ENCODE measurements at regions not wholly inside any gene's neighbourhood (a gene's known extent, or its start where the extent isn't known, plus 50 kb on each side); places are given as distances from the start of the nearest gene placed in this dataset.

DNA sequence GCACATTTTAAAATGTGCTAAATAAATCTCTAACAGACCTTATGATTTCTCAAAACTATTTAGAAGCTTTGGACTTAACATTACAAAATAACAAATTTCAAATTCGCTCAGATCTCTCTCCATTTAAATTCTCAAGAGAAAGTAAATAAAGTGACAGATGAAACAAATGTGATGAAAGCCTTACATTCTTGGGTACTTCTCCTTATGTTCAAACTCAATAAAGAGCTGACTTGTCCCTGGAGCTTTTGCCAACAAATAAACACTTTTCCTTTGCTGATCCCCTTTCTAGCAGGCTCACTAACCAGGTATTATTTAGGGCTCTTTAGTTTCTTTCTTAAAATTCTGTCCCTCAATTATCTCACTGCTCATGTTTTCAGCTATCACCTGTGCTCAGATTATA is 259.1 kb upstream of the ARPP21 start:
- no peak for DNase-seq

GRCh38 chr3:35383216-35383615 is 256.1 kb upstream of the ARPP21 start:
- DNase-seq, result no peak

GRCh38 chr3:35383719-35384555 is 255.4 kb upstream of the ARPP21 start:
- DNase-seq, result no peak

DNA sequence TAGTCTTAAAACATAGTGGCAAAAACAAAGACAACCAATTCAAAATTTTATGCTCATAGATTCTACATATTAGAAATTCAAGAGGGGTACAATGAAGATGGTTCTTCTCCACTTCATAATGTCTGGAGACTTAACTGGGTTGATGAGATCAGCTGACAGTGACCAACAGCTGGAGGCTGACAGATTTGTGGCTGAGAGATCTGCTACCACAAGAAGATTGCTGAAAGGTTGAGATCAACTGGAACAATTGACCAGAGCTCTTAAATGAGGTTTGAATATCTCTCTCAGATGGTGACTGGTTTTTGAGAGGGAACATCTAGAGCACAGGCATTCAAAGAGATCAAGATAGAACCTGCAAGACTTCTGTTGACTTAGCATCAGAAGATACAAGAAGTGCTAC is 254.1 kb upstream of the ARPP21 start:
- DNase-seq, result no peak

DNA sequence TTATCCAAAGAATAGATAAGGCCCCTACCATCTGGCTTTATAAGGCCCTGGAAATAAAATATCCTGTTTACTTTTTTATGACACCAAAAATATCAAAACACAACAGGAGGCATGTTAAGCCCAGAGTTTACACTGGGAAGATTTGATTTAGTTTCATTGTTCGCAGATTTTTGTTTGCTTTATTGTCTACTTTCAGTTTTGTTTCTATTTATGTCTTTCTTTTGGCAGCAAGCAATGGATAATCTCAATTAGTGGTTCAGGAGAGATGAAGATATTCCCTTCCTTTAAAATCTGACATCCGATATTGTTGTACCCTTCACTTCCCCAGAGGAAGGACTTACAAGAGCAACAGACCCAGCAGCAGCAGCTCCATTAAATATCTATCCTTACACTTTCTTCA is 249.4 kb upstream of the ARPP21 start:
- DNase-seq, result no peak

- no peak for DNase-seq
Measured at GRCh38 chr3:35392187-35392586, 247.1 kb upstream of the ARPP21 start.

GRCh38 chr3:35393901-35394799 is 245.2 kb upstream of the ARPP21 start:
- no peak for DNase-seq

DNA sequence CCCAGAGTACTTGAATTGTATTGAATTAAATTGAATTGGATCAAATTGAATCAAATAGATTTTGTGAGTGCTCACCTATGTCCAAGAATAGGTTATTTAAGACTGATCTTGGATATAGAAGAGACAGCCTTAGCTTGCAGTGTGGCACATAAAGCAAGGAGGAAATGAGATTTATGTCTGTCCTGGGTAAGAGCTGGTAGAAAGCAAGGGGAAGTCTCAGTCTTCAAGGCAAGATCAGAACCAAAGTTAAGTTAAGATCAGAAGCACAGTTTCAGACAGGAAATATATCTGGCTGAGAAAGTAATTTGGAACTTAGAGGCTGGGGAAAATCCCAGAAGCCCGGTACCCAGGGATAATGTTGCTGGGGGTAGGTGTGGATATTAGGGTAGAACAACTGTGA is 244.4 kb upstream of the ARPP21 start:
- no peak for DNase-seq

DNA sequence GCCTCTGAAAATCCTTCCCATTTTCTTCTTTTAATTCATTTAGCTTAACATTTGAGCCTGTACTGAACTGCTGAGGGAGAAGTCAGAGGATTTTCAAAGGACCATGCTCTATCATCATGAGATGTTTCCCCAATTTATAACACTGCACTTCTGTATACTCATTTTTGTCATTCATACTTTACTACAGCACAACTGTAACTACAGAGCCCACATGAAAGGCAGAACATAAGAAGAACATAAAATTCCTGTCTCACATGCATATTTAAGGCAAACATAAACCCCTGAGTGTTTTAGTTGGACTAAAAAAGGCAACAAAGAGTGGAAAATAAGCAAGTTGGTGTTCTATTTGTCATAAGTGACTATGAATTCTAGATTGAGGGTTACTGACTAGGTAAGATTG is 237.7 kb upstream of the ARPP21 start:
- no peak for DNase-seq

DNA sequence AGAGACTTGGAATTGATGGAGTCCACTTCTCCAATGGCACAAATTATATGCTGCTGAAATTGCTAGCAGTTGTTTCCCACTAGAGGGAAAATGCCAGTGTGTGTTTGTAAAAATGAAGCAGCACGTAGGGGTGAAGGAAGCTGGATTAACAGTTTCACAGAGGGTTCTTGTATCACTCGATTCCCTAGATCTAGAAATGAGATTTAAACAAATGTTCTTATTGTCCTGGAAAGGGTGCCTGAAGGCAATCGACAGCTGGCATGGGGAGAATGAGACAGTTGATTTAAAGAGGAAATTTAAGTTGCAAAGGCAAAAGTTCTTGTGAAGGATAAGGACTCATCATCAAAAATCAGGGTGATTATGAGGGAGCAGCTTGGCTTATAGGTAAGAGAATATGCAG is 234.8 kb upstream of the ARPP21 start:
- DNase-seq, result no peak

DNA sequence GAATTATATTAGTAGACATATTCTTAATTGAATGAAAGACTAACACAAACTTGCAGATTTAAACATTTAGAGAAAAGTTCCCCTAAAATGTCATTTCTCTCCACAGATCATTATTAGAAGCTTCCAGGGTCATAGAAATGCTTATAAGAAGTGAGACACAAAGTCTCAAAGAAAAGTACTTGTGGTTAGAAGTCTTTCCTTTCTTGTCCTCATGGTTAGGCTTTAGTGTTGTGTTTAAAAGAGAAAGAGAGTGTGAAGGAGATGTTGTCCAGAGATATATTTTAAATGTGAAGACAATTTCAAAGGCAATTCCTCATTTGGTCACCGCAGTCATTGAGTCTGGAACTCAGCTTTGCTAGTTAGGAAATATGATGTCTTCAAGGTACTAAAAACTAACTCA is 230.4 kb upstream of the ARPP21 start:
- no peak for DNase-seq

GRCh38 chr3:35409991-35410390 is 229.3 kb upstream of the ARPP21 start:
- DNase-seq, result no peak

- DNase-seq, result no peak
Measured at GRCh38 chr3:35413483-35413882, 225.8 kb upstream of the ARPP21 start.

GRCh38 chr3:35417080-35417479 is 222.2 kb upstream of the ARPP21 start:
- DNase-seq, result no peak

DNA sequence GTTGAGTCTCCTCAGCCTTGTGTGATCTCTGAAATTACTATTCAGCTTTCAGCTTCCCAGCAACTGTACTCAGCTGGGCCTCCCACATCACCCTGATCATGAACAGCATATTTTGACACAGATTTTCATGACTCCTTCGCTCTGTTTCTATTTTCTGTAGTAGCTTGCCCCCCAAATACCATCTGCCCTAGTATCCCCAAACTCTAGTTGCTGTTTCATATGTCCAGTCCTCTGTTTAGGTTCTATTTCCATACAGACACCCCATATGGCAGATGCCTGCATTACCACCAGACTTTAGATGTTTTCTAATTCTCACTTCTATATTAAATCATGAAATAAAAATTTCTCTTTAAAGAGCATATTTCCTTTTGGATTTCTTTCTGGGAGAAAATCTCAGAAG is 217.2 kb upstream of the ARPP21 start:
- DNase-seq, result no peak

DNA sequence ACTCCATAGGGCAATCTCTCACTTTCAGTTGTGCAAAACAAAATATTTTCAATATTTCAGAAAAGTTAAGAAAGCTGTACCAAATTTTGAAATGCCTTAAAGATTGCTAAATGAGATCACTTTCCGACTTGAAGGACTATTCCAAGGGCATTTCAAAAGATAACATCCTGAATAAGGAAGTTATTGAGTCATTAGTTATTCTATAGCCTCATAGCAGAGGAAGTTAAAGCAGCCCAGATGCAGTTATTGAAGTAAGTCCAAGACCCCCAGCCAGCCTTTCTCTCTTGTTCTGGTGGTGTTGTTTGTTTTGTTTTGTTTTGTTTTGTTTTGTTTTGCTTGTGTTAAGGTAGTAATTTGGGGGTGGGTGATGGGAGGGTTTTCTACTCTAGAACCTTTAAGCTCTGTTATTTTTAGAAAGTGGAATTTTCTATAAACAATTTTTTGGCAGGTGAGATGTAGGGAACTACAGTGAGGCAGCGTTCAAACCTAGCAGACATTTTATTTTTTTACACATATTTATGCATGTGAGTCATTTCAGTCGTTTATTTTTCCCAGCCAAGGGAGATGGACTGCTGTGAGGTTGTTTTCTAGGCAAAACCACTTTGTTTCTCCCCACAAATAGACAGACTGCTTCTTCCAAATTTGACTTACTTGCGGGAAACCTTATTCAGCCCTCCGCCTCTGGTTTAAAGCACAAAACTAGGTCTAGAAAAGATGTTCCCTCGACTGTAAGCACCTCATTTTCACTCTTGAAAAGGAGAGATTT is 216.3 kb upstream of the ARPP21 start:
- no peak for DNase-seq

DNA sequence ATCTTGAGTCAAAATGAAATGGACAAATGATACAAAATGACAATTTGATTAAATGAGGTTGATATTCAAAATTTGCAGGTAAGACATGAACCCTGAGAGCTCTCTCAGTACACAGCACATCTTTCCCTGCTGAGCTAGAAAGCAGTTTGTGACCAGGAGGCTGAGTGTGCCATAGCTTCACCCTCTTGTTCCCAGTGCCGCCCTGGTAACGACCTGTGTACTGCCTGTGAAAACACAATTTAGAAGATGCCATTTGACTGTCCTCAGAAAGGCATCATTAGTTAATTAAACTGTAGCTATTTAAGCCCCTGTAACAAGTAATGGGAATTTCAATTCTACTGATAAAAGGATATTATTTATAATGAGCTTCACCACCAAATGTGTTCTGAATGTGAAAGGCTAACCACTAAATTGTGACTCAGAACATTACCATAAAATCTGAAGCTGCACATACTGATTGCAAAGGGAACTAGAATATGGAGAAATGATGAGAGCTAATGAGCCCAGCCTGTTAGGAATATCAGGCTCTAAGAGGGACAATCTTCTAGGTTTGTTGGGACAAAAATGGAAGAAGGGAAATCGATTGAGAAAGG is 212.9 kb upstream of the ARPP21 start:
- no peak for DNase-seq

DNA sequence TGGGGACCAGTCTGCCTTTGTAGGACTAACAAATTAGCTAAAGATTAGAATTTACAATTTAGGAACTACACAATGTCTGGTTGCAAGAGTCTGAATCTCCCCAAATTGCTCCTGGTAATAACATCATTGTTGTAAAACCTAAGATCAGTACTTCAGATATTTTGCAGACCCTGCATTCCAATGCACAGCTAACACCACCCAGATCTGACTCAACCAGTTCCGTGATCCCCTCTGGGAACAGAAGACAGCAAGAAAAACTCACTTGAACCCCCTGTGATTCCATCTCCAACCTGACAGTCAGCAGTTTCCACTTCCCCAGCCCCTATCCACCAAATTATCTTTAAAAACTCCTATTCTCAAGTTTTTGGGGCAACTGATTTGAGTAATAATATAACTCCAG is 201.9 kb upstream of the ARPP21 start:
- no peak for DNase-seq

GRCh38 chr3:35438101-35438500 is 201.2 kb upstream of the ARPP21 start:
- DNase-seq, result no peak

- DNase-seq, result no peak
Measured at GRCh38 chr3:35439663-35440062, 199.7 kb upstream of the ARPP21 start.

DNA sequence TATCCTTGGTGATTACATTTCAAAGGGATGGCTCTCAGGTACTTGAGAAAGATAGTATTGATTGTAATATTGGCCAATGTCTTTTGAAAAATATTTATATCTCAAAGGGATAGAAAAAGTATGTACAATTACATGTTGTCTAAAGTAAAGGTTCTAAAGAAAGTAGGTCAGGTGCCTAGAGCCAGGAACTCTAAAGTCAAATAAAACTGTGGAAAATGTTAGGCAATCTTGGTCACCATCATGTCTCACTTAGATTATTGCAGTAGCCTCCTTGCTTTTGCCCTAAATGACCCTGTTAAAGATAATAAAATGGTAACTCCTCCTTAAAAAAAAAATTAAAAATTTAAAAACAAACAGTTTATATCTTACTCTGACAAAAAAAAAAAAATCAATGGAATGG is 198.5 kb upstream of the ARPP21 start:
- no peak for DNase-seq

DNA sequence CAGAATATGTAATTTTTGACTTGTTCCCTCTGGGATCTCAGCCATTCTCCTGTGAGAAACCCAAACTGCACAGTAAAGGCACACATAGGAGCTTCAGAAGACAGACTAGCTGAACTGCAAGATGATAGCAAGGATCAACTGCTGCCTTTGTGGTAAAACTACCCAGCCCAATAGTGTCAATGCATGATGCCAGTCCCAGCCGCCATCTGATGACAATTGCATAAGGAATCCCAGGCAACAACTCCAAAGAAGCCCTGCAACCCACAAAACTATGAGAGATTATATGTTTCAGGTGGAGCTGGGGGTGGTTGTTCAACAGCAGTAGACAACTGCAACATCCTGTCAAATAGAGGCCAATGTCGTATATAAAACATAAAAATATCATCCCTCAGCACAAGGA is 192.4 kb upstream of the ARPP21 start:
- DNase-seq, result no peak

DNA sequence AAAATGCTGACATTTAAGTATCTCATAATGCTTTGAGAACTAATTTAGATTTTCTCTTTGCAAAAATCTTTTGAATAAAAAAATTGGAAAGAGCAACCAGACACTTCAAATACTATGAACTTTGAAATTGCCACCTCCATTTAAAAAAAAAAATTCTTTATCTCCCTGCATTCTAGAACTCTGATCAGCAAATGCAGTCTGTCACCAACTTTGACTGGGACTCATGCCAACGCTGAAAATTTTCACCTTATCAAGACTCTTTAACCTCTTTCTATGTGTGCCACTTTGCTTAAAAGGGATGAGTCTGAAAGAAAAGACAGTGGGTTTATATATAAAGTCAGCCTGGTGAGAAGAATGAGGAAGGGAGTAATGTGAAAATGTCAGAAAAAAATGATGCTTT is 191.2 kb upstream of the ARPP21 start:
- DNase-seq, result no peak
